ENCODE measurements at regions not wholly inside any gene's neighbourhood (a gene's known extent, or its start where the extent isn't known, plus 50 kb on each side); places are given as distances from the start of the nearest gene placed in this dataset.

DNA sequence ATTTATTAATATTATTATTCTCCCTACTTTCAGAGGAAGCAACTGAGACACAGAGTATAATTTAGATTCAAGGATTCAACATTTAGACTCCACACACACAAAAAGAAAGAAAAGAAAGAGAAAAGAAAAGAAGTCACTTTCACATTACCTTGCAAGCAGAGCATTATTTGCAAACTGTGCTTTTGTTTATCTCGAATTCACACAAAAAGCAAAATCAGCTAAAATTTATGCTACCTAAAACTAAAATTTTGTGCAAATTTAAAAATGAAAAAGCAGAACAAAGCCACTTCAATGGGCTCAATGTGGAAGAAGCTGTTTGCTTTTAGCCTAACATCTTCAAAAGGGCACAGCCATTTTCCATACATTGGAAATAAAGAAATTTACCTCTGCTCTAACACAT, 1282.7 kb upstream of the GYPC start:
- no peak for TF ChIP-seq EZH2phosphoT487 (IDR thresholded peaks at IDR 0.05; ENCODE audit: borderline replicate concordance, low read length)
- TF ChIP-seq, protein P1, sequence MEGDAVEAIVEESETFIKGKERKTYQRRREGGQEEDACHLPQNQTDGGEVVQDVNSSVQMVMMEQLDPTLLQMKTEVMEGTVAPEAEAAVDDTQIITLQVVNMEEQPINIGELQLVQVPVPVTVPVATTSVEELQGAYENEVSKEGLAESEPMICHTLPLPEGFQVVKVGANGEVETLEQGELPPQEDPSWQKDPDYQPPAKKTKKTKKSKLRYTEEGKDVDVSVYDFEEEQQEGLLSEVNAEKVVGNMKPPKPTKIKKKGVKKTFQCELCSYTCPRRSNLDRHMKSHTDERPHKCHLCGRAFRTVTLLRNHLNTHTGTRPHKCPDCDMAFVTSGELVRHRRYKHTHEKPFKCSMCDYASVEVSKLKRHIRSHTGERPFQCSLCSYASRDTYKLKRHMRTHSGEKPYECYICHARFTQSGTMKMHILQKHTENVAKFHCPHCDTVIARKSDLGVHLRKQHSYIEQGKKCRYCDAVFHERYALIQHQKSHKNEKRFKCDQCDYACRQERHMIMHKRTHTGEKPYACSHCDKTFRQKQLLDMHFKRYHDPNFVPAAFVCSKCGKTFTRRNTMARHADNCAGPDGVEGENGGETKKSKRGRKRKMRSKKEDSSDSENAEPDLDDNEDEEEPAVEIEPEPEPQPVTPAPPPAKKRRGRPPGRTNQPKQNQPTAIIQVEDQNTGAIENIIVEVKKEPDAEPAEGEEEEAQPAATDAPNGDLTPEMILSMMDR (conservative IDR thresholded peaks at IDR 0.05; ENCODE audit: low read depth, low read length), result no peak
- TF ChIP-seq EZH2 (IDR thresholded peaks at IDR 0.05; ENCODE audit: low read length, unreplicated experiment), result no peak
